Endothelial cell of hepatic sinusoid (primary cell): ENCODE measurements at regions not wholly inside any gene's neighbourhood (a gene's known extent, or its start where the extent isn't known, plus 50 kb on each side); places are given as distances from the start of the nearest gene placed in this dataset.

Source experiments
- in situ Hi-C: cut with HindIII; loops from 2 replicates; pipeline ENCODE4 v1.10.0; 2017; ENCODE audit warnings: low sequenced_read_pairs

DNA sequence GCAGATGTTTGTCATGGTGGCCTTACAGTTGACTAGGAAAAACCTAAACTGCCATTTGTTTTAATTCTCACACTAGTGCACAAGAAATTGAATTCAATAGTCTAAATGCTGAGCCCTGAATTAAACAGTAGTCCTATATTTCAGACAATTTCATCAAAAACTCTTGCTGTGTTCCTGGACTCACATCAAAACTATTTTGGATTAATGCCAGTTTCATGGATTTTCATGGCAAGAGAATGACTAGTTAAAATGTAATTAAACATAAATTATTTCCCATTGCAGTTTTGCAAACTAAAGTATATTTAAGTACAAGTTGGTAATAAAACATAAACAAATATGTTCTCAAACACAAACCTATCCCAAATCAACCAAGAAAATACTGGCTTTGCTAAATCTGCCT lies 468.0 kb upstream of the PRICKLE1 start:
- in situ Hi-C loops, result no loop called here

DNA sequence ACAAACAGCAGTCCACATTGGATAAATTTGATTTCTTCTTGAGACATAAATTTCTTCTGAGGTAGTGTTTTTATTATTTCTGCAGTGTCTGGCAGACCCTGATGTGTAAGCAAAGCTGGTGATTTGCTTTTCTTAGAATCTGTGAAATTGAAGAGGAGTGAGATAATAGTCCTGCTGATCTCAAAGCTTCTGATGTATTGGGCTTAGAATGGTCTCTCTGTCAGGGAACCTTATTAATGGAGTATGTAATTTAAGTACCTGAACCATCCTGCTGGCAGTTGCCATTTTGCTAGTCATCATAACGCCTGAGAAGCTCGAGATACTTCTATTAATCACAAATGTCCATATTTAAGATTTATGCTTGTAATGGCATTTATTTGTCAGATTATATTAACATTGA lies 464.5 kb upstream of the PRICKLE1 start:
- in situ Hi-C loops, result no loop called here

DNA sequence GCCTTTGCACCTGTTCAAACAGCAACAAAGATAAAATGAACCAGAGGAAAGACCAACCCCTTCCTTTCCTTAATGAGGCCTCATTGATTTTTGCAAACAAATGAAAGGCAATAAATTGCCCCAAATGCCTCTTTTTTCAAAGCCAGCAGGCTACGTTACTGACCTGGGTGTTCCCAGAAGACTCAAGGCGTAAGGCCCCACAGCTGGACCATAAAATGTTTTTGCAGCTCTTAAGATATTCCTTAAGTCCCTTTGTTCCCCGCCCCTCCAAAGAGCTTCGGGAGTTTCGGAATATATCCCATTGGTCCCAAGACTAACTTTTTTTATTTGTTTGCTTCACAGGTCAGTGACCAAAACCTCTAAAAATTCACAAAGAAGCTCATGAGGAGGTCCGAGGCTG lies 462.9 kb upstream of the PRICKLE1 start:
- in situ Hi-C loops, result no loop called here

DNA sequence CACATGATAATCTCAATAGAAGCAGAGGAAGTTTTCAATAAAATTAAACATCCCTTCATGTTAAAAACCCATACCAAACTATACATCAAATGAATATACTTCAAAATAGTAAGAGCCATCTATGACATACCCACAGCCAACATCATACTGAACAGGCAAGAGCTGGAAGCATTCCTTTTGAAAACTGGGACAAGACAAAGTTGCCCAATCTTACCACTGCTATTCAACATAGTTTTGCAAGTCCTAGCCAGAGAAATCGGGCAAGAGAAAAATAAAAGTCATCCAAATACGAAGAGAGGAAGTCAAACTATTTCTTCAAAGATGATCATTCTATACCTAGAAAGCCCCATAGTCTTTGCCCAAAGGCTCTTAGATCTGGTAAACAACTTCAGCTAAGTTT lies 454.7 kb upstream of the PRICKLE1 start:
- in situ Hi-C loops, result no loop called here

DNA sequence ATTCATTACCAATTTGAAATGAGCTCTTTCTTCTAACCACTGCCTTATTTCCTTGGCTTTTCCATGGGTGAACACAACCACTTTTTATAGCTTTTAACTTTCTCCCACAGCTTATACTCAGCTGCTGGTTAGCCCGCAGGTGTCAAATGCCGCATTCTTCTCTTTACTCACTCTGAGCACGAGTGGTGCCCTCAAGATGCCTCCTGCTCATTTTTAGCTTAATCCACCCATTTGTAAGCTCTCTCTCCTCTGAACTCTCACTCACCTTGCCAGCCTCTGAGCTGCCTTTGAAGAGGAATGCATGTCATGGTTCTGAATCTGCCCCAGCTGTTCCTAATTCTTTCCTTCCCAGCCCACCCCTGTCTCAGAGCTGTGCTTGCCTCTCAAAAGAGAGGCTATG lies 449.4 kb upstream of the PRICKLE1 start:
- in situ Hi-C loops, result loop anchor here (5.0 kb wide), 1 partner anchor 48 kb away; no protein-coding TSS in a partner anchor

DNA sequence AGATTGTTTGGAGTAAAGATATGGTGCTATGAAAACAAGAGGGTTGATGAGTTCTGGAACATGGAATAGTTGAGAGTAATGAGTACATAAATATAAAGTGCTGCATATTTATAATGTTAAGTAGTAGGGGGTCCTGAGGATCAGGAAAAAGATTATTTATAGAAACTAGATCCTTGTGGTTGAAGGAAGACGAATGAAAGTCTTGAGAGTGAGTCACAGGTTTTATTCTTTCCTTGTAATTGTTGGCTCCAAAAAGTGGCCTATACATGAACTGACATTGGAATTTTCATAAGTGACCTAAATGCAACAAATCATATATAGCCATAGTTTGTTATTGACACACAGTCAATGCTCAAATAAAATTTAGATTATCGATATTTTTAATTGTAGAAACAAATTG lies 440.4 kb upstream of the PRICKLE1 start:
- in situ Hi-C loops, result no loop called here

DNA sequence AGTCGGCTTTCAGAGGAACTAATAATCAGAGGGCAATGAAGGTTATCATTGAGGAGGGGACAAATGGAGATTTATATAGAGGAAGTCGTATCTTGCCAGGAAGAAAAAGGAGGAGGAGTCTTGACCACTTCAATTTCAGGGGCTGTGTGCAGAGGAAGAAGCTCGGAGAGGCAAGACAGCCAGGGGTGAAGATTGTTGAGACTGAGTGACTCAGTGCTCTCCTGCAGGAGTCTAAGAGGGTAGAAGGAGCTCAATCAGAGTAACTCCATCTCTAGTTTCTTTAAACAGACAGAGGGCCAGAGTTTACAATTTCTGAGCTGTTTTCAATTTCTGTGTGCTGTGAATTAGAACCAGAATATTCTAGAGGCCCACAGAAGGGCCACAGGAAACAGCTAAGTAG lies 439.3 kb upstream of the PRICKLE1 start:
- in situ Hi-C loops, result no loop called here

DNA sequence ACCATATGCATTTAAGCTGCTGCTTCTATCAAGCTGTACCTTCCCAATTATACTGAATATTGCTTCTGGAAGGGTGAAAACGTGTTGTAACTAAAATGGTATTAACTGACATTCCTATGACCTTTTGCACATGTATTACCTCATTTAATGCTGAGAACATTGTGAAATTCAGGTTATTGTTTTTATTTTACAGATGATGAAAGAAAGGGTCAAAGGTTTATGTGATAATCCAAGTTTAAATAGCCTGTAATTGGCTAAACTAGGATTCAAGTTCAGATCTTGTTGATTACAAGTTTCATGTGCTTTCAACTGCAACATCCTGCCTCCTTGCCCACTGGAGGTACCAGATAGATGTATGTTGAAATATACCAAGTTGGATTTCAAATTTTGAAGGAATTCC lies 433.3 kb upstream of the PRICKLE1 start:
- in situ Hi-C loops, result no loop called here

GRCh38 chr12:43015090-43015737 lies 425.7 kb upstream of the PRICKLE1 start:
- in situ Hi-C loops, result no loop called here

DNA sequence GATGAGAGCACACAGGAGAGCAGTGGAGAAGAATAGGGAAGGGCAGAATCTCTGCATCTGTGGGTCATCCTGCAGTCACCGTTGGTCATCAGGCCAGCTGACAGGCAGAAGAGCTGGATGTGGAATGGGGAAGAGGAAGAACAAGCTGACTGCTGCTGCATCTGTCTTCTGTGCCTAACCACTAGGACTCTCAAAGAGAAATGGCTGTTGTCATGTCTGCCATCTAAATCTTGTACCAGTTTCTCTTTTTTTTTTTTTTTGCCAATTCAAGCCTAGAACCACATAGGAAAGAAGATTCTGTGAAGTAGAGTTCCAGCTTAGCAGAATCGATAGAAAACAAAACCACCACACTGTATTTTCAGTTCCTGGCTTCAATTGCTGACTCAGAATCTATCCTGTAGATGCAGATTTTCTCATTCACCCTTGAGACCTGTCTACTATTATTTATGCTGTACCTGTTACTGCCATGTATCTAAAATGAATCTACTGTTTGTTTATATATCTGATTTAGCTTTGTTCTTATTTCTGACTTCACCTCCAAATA lies 421.9 kb upstream of the PRICKLE1 start:
- in situ Hi-C loops, result loop anchor here (5.0 kb wide), 1 partner anchor 54 kb away; no protein-coding TSS in a partner anchor

GRCh38 chr12:43009846-43010240 lies 420.3 kb upstream of the PRICKLE1 start:
- in situ Hi-C loops, result loop anchor here (5.0 kb wide), 1 partner anchor 53 kb away; no protein-coding TSS in a partner anchor

DNA sequence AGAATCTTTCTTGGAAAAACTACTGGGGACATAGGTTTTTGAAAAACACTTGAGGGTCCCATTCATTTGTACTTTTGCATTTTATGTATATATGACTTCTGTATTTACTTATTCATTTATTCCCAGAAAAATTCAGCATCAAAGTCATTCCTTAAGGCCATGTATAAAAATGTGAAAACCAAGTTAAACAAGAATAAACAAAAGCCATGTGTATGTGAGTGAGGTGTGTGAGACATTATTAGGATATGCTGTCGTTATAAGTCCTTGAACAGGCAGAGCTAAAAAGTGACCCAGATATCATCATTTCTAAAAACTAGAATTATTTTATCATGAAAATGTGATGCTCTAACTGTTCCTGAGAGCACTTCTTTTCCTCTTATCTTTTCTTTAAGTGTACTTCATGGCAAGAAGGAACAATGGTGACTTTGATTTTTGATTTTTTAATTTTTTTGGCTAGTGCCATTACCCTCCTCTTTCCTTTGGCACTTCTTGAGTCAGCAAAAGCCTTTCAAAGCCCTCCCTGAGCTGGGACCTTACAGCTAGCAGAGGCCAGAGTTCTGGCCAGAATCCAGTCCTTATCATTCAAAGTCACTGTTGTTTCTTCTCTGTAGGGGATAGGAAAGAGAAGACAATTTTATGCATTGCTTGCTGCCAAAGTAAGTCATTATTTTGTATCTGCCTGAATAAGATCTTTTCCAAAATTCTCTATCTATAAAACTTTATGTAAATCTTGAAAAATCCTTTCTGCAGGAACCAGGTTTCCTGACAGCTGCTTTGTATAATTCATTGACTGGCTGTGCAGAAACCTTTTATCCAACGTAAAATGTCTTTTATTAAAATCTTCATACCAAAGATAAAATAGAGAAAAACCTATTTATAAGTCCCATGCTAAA lies 419.7 kb upstream of the PRICKLE1 start:
- in situ Hi-C loops, result no loop called here

GRCh38 chr12:43004908-43005307 lies 415.4 kb upstream of the PRICKLE1 start:
- in situ Hi-C loops, result no loop called here

DNA sequence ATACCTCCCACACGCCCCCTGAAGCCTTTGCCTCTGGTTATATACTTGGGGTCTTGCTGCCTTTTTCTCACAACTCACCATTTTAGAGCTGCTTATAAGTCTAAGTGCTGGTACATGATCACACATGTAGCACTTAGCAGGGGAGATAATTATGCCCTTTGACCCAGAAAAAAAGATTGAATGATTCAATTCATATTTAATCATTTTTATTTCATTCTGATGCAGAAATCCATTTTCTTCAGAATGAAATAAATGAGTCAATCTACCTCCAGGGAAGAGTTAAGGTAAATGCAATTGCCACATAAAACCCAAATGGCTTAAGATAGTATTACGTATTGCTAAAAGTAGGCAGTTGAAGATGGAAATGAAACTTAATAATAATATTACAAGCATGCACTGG lies 414.6 kb upstream of the PRICKLE1 start:
- in situ Hi-C loops, result no loop called here

DNA sequence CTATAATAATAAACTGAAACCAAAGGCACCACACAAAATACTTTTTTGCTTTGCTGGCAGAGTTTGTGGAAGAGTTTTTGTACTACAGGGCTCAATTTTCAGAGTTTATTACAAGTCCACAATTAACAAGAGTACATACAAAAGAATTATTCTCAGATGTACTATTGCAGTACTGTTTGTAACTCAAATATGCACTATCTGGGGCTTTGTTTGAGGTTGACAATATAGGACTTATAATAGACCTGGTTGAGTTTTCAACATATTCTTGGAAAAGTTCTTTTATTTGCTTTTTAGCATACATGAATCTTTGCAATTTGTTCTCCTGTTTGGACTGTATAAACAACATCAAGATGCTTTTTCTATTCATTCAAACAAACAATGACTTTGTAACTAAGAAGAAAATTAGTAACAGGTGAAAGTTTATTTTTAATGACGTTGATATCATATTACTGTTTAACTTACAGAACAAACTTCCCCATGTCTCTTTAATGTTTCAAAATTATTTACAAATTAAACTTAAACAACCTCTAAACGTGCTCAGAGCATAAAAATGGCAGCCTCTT lies 407.4 kb upstream of the PRICKLE1 start:
- in situ Hi-C loops, result no loop called here

GRCh38 chr12:42992826-42993225 lies 403.3 kb upstream of the PRICKLE1 start:
- in situ Hi-C loops, result no loop called here

- in situ Hi-C loops, result no loop called here
Observed at GRCh38 chr12:42990387-42990786, 400.8 kb upstream of the PRICKLE1 start.

- in situ Hi-C loops, result no loop called here
Observed at GRCh38 chr12:42987216-42987650, 397.7 kb upstream of the PRICKLE1 start.

GRCh38 chr12:42985506-42985905 lies 396.0 kb upstream of the PRICKLE1 start:
- in situ Hi-C loops, result no loop called here

GRCh38 chr12:42982828-42983227 lies 393.3 kb upstream of the PRICKLE1 start:
- in situ Hi-C loops, result no loop called here

DNA sequence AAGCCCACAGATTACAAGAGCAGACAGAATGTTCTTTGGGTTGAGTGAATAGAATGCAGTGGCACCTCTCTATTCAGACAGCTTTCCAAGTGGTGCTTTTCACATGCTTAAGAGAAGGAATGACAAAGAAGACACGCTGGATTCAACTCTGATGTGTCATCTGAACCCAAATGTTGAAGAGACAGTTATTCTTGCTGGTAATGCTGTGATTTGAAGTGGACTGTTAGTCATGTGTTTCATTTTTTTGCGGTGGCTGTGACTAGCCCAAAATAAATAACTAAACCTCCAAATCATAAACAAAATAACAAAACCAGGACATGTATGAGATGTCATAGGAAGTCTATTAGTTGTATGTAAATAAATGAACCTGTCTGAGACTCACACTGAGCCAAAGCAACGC lies 391.8 kb upstream of the PRICKLE1 start:
- in situ Hi-C loops, result no loop called here

DNA sequence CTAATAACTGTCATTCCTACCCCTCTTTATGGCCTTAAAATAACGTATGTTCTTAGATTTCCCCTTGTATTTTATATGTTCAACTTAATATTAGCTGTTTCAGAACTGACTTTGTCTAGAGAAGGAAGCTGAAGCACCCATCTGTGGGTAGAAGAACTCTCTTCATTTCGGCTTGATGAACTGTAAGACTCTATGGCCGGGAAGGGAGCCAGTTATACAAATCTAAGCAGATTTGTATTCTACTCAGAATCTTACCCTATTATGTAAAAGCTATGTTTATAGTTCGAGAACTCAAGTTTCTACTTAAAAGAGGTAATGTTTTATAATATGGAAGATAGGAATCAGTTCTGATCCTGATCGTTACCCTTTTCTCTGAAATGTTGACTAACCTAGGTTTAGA lies 390.9 kb upstream of the PRICKLE1 start:
- in situ Hi-C loops, result no loop called here
